Renal cortex interstitium (tissue), 11 donors: ENCODE measurements at regions not wholly inside any gene's neighbourhood (a gene's known extent, or its start where the extent isn't known, plus 50 kb on each side); places are given as distances from the start of the nearest gene placed in this dataset.
"Not testable (repeated sequence)": the region's sequence is repeated elsewhere in the genome, so short reads cannot be mapped to it uniquely, and the experiment has no call there.

Source experiments
- DNase-seq, 11 donors: peaks; one replicate each; pipeline ENCODE4 v3.0.0-alpha.2; 2013; ENCODE audit warnings: low read depth in 9 of 11, low spot score in 4 of 11; ENCODE audit errors: extremely low read depth in 1 of 11

GRCh38 chr2:230593765-230594164 is 118.9 kb upstream of the CAB39 start:
- no peak for DNase-seq

- DNase-seq = no peak
Measured at GRCh38 chr2:230594286-230594840, 118.3 kb upstream of the CAB39 start.

- DNase-seq = no peak
Measured at GRCh38 chr2:230599853-230600252, 112.8 kb upstream of the CAB39 start.

GRCh38 chr2:230600285-230600684 is 112.4 kb upstream of the CAB39 start:
- no peak for DNase-seq

GRCh38 chr2:230600881-230601280 is 111.8 kb upstream of the CAB39 start:
- DNase-seq = no peak

GRCh38 chr2:230601510-230601909 is 111.1 kb upstream of the CAB39 start:
- no peak for DNase-seq

GRCh38 chr2:230602562-230603230 is 109.9 kb upstream of the CAB39 start:
- no peak for DNase-seq

GRCh38 chr2:230603317-230603716 is 109.3 kb upstream of the CAB39 start:
- DNase-seq = not testable (repeated sequence)

- not testable (repeated sequence) for DNase-seq
Measured at GRCh38 chr2:230604158-230604557, 108.5 kb upstream of the CAB39 start.

- DNase-seq = no peak
Measured at GRCh38 chr2:230614040-230614439, 98.6 kb upstream of the CAB39 start.

GRCh38 chr2:230614913-230615332 is 97.7 kb upstream of the CAB39 start:
- DNase-seq = no peak

- DNase-seq = not testable (repeated sequence)
Measured at GRCh38 chr2:230617256-230617706, 95.4 kb upstream of the CAB39 start.

- DNase-seq = no peak
Measured at GRCh38 chr2:230619491-230619890, 93.2 kb upstream of the CAB39 start.

- DNase-seq = not testable (repeated sequence)
Measured at GRCh38 chr2:230625220-230625619, 87.4 kb upstream of the CAB39 start.

GRCh38 chr2:230627091-230627490 is 85.6 kb upstream of the CAB39 start:
- not testable (repeated sequence) for DNase-seq

- DNase-seq = no peak
Measured at GRCh38 chr2:230627806-230628724, 84.6 kb upstream of the CAB39 start.

GRCh38 chr2:230631470-230631869 is 81.2 kb upstream of the CAB39 start:
- DNase-seq = no peak

- DNase-seq = no peak
Measured at GRCh38 chr2:230634146-230634545, 78.5 kb upstream of the CAB39 start.

- not testable (repeated sequence) for DNase-seq
Measured at GRCh38 chr2:230634721-230635313, 77.8 kb upstream of the CAB39 start.
